HepG2 (cell line): ENCODE measurements at regions not wholly inside any gene's neighbourhood (a gene's known extent, or its start where the extent isn't known, plus 50 kb on each side); places are given as distances from the start of the nearest gene placed in this dataset.

Experiments
- ATAC-seq: fragments of 200-7000 bp; cut with Tn5 transposase; 3 replicates; pipeline ENCODE4 v1.9.1; 2020; ENCODE audit warnings: mild to moderate bottlenecking, moderate library complexity
- BruUV-seq: library from RNA; stranded (reverse); fragments of 400-500 nt; replicated peaks from 2 replicates; lab custom pipeline; 2021; lab: Mats Ljungman, UMichigan
- CTCF ChIA-PET: fragments of 300-600 bp; formaldehyde crosslinking; extraction: SDS; loops from one replicate; lab custom pipeline; 2021; ENCODE audit warnings: low total read pairs, inconsistent platforms, low intra/inter-chr PET ratio; lab: Yijun Ruan, JAX
- POLR2A ChIA-PET: fragments of 350-600 bp; sonication (Branson Sonifier 250); formaldehyde crosslinking; loops from one replicate; lab custom pipeline; 2020; ENCODE audit warnings: antibody characterized with exemption, inconsistent platforms; lab: Yijun Ruan, JAX
- DNase-seq: peaks from one replicate; pipeline ENCODE4 v3.0.0-alpha.2; 2015; ENCODE audit warnings: low spot score
- FAIRE-seq: peaks from 3 replicates; lab custom pipeline; 2011; peaks lifted over from hg19 to GRCh38; lab: Jason Lieb, UNC
- H2AFZ ChIP-seq: one replicate; pipeline ENCODE4 v1.6.1; 2011; ENCODE audit warnings: low read length, inconsistent platforms
- H3K27ac ChIP-seq: fragments of 300-600 bp; 3 replicates; pipeline ENCODE4 v1.8.0; 2011; ENCODE audit warnings: mixed run types, mild to moderate bottlenecking, mixed read lengths, low read length, inconsistent platforms; ENCODE audit not compliant: insufficient read depth; ENCODE audit errors: extremely low read length
- H3K27me3 ChIP-seq, 2 experiments: fragments of 200-600 bp in 1 of 2; 2 replicates in 1 of 2; 3 replicates in 1 of 2; pipeline versions ENCODE4 v1.6.0 to v1.8.0; 2011; ENCODE audit warnings: low read length in 2 of 2, mild to moderate bottlenecking in 2 of 2, moderate library complexity in 2 of 2, inconsistent platforms in 1 of 2; ENCODE audit not compliant: insufficient read depth in 2 of 2, control insufficient read depth in 1 of 2
- H3K36me3 ChIP-seq, 2 experiments: fragments of 200-600 bp in 1 of 2; replicated peaks in 1 of 2; 2 replicates in 1 of 2; 3 replicates in 1 of 2; pipeline versions ENCODE4 v1.5.1 to v1.8.0; 2011; ENCODE audit warnings: low read length in 2 of 2, inconsistent platforms in 1 of 2; ENCODE audit not compliant: insufficient read depth in 2 of 2, control insufficient read depth in 1 of 2
- H3K4me1 ChIP-seq: 2 replicates; pipeline ENCODE4 v1.5.1; 2012; ENCODE audit warnings: low read length, inconsistent platforms; ENCODE audit not compliant: insufficient read depth
- H3K4me2 ChIP-seq: 2 replicates; pipeline ENCODE4 v1.6.0; 2011; ENCODE audit warnings: low read depth, low read length, inconsistent platforms
- H3K4me3 ChIP-seq, 3 experiments: fragments of 200-600 bp in 1 of 3; sonication (generic), shearing (Covaris generic) in 1 of 3; replicated peaks in 1 of 3; 2 replicates each; pipeline ENCODE4 v1.5.1; 2011 to 2016; ENCODE audit warnings: low read length in 3 of 3, inconsistent platforms in 2 of 3, low read depth in 2 of 3, mild to moderate bottlenecking in 2 of 3, control low read depth in 1 of 3, mixed read lengths in 1 of 3; ENCODE audit not compliant: insufficient read depth in 1 of 3
- H3K79me2 ChIP-seq: one replicate; pipeline ENCODE4 v1.6.1; 2011; ENCODE audit warnings: low read length, inconsistent platforms; ENCODE audit not compliant: insufficient read depth
- H3K9ac ChIP-seq: 2 replicates; pipeline ENCODE4 v1.6.0; 2011; ENCODE audit warnings: mild to moderate bottlenecking, low read depth, low read length, inconsistent platforms; ENCODE audit not compliant: insufficient read depth
- H3K9me3 ChIP-seq: 2 replicates; pipeline ENCODE4 v1.5.1; 2012; ENCODE audit warnings: mild to moderate bottlenecking, low read length
- H4K20me1 ChIP-seq: 2 replicates; pipeline ENCODE4 v1.6.0; 2011; ENCODE audit warnings: inconsistent platforms, mild to moderate bottlenecking, low read length, moderate library complexity; ENCODE audit not compliant: insufficient read depth
- CHCHD3 ChIP-seq: sonication (generic); formaldehyde crosslinking; IDR thresholded peaks from 2 replicates; pipeline ENCODE4 v1.8.0; 2022; ENCODE audit warnings: mild to moderate bottlenecking, missing genetic modification reagents, moderate library complexity
- EP300 ChIP-seq, 3 experiments: sonication (generic) in 1 of 3; formaldehyde crosslinking in 1 of 3; IDR thresholded peaks; 2 replicates each; pipeline versions ENCODE4 v1.5.1 to v1.6.1; 2011 to 2020; ENCODE audit warnings: low read depth in 2 of 3, low read length in 2 of 3, borderline replicate concordance in 1 of 3, improper control_type of control experiment in 1 of 3, mild to moderate bottlenecking in 1 of 3, missing genetic modification reagents in 1 of 3, moderate library complexity in 1 of 3
- GATA4 ChIP-seq: sonication (generic); IDR thresholded peaks from 2 replicates; pipeline ENCODE4 v1.6.1; 2016; ENCODE audit warnings: antibody characterized with exemption, low read depth, borderline replicate concordance
- MYC ChIP-seq: sonication (generic); formaldehyde crosslinking; IDR thresholded peaks from 2 replicates; pipeline ENCODE4 v1.9.0; 2021; ENCODE audit warnings: missing genetic modification reagents, borderline replicate concordance
- REPIN1 ChIP-seq: sonication (generic); formaldehyde crosslinking; IDR thresholded peaks from 2 replicates; pipeline ENCODE4 v1.8.0; 2022; ENCODE audit warnings: missing genetic modification reagents, low read depth, mild to moderate bottlenecking, borderline replicate concordance
- SAFB2 ChIP-seq: sonication (generic); formaldehyde crosslinking; IDR thresholded peaks from 2 replicates; pipeline ENCODE4 v1.5.1; 2020; ENCODE audit warnings: missing genetic modification reagents, low read depth, mild to moderate bottlenecking, borderline replicate concordance
- TBX3 ChIP-seq: fragments of 450-650 bp; IDR thresholded peaks from 2 replicates; pipeline ENCODE4 v1.6.1; 2017; ENCODE audit warnings: antibody characterized with exemption, mild to moderate bottlenecking, inconsistent platforms, borderline replicate concordance
- ZNF382 ChIP-seq: sonication (generic); formaldehyde crosslinking; IDR thresholded peaks from 2 replicates; pipeline ENCODE4 v1.5.0; 2020; ENCODE audit warnings: missing genetic modification reagents, mild to moderate bottlenecking, borderline replicate concordance
- ZNF547 ChIP-seq: sonication (generic); formaldehyde crosslinking; IDR thresholded peaks from 2 replicates; pipeline ENCODE4 v1.5.1; 2020; ENCODE audit warnings: mild to moderate bottlenecking, missing genetic modification reagents
- ZNF616 ChIP-seq: sonication (generic); formaldehyde crosslinking; IDR thresholded peaks from 2 replicates; pipeline ENCODE4 v1.5.0; 2020; ENCODE audit warnings: low read depth, mild to moderate bottlenecking, missing genetic modification reagents
- ZNF619 ChIP-seq: sonication (generic); formaldehyde crosslinking; IDR thresholded peaks from 2 replicates; pipeline ENCODE4 v1.4.0; 2020; ENCODE audit warnings: mild to moderate bottlenecking, missing genetic modification reagents
- ZNF792 ChIP-seq: IDR thresholded peaks from 2 replicates; pipeline ENCODE4 v1.6.1; 2016
- WGBS: methylation state at CpG from one replicate; pipeline ENCODE4 v1.1.6; 2017; ENCODE audit warnings: low lambda C conversion rate; 5-methylcytosine and 5-hydroxymethylcytosine counted together
- in situ Hi-C: cut with HindIII; loops from 2 replicates; pipeline ENCODE4 v1.10.0; 2017; ENCODE audit warnings: low pct_unique_long_range_greater_than_20kb; ENCODE audit not compliant: extremely low pct_ligation_motif_present
- intact Hi-C: fragments of 100-400 bp; cut with micrococcal nuclease; formaldehyde crosslinking; loops from one replicate; pipeline ENCODE4 v1.10.0; 2022; ENCODE audit not compliant: unreplicated experiment
- TF ChIP-seq, protein P1 (sequence below): sonication (generic); formaldehyde crosslinking; IDR thresholded peaks from 2 replicates; pipeline ENCODE4 v1.5.0; 2020; ENCODE audit warnings: missing genetic modification reagents
- TF ChIP-seq, protein P2 (sequence below): sonication (generic); formaldehyde crosslinking; conservative IDR thresholded peaks from 2 replicates; pipeline ENCODE4 v1.4.0; 2020; ENCODE audit warnings: missing genetic modification reagents
- TF ChIP-seq, protein P3 (sequence below): IDR thresholded peaks from 2 replicates; pipeline ENCODE4 v1.6.1; 2012; ENCODE audit warnings: low read depth, low read length, improper control_type of control experiment

DNA sequence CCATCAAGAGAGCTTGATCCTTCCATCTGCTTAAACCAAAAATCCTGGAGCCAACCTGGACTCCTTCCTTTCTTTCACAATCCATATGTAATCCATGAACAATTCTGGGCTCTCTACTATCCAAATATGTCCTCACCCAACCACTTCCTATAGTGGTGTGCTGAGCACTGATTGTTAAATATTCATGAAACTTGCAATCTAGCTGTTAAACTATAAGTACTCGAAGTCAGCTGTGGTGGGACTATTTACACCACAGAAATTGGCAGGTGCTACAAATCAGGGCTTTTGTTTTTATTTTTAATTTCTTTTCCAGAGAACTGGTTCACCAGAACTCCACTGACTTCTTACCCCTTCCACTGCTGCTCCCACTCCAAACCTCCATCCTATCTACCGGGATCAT, 57.2 kb upstream of the KCND3 start:
- ATAC-seq, result no peak
- ChIA-PET CTCF (no interaction called here), POLR2A (no interaction called here)
- no peak for TF ChIP-seq ZNF619 (CRISPR knock-in tag)
- Histone ChIP-seq H2AFZ (no peak overlapping the region), H3K36me3 (no peaks in the 10 kb centered on the region), H3K4me3 (no peak overlapping the region), H3K79me2 (no peaks in the 10 kb centered on the region), H3K4me2 (no peak overlapping the region), H3K27ac (no peak overlapping the region), H3K27me3 (no peaks in the 10 kb centered on the region), H3K4me1 (no peaks in the 10 kb centered on the region), H4K20me1 (no peaks in the 10 kb centered on the region), H3K9ac (no peak overlapping the region), H3K9me3 (no peaks in the 10 kb centered on the region)
- BruUV-seq, result no TSS peak
- intact Hi-C loops (no loop called here), in situ Hi-C loops (no loop called here)
- no peak for DNase-seq
- 8% methylated on average over 2 of the region's 2 CpGs for WGBS
- no peak for FAIRE-seq

DNA sequence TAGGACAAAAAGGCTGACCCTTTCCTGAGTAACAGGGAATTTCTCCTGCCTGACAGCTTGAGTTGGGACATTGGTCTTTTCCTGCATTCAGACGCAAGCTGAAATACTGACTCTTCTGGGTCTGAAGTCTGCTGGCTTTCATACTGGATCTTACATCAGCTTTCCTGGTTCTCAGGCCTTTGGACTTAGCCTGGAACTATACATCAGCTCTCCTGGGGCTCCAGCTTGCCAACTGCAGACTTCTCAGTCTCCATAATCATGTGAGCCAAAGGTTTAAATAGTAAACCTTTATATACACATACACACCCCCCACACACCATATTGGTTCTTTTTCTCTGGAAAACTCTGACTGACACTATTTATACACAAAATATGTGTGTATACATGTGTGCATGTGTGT, 59.0 kb upstream of the KCND3 start:
- Histone ChIP-seq H3K27me3 (no peaks in the 10 kb centered on the region), H3K9ac (no peak overlapping the region), H3K36me3 (no peaks in the 10 kb centered on the region), H3K4me1 (no peaks in the 10 kb centered on the region), H4K20me1 (no peaks in the 10 kb centered on the region), H2AFZ (no peak overlapping the region), H3K79me2 (no peaks in the 10 kb centered on the region), H3K27ac (no peak overlapping the region), H3K4me2 (no peak overlapping the region), H3K9me3 (no peaks in the 10 kb centered on the region), H3K4me3 (no peak overlapping the region)
- BruUV-seq, result no TSS peak
- in situ Hi-C loops, result no loop called here
- ChIA-PET CTCF (no interaction called here), POLR2A (no interaction called here)
- DNase-seq (no peak), FAIRE-seq (no peak), ATAC-seq (no peak)
- intact Hi-C loops, result no loop called here
- WGBS, result 0% methylated on average over 1 of the region's 1 CpG
- TF ChIP-seq ZNF792, result no peak
- no peak for TF ChIP-seq MYC (CRISPR knock-in tag)
- TF ChIP-seq, protein P1, sequence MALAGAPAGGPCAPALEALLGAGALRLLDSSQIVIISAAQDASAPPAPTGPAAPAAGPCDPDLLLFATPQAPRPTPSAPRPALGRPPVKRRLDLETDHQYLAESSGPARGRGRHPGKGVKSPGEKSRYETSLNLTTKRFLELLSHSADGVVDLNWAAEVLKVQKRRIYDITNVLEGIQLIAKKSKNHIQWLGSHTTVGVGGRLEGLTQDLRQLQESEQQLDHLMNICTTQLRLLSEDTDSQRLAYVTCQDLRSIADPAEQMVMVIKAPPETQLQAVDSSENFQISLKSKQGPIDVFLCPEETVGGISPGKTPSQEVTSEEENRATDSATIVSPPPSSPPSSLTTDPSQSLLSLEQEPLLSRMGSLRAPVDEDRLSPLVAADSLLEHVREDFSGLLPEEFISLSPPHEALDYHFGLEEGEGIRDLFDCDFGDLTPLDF (CRISPR knock-in tag), result no peak
- TF ChIP-seq EP300 (IDR thresholded peaks at IDR 0.05; ENCODE audit: low read depth in 2 of 2, low read length in 2 of 2), result no peak
- TF ChIP-seq EP300 (CRISPR knock-in tag; IDR thresholded peaks at IDR 0.05; ENCODE audit: borderline replicate concordance), result no peak
- TF ChIP-seq TBX3, result no peak
- TF ChIP-seq, protein P2, sequence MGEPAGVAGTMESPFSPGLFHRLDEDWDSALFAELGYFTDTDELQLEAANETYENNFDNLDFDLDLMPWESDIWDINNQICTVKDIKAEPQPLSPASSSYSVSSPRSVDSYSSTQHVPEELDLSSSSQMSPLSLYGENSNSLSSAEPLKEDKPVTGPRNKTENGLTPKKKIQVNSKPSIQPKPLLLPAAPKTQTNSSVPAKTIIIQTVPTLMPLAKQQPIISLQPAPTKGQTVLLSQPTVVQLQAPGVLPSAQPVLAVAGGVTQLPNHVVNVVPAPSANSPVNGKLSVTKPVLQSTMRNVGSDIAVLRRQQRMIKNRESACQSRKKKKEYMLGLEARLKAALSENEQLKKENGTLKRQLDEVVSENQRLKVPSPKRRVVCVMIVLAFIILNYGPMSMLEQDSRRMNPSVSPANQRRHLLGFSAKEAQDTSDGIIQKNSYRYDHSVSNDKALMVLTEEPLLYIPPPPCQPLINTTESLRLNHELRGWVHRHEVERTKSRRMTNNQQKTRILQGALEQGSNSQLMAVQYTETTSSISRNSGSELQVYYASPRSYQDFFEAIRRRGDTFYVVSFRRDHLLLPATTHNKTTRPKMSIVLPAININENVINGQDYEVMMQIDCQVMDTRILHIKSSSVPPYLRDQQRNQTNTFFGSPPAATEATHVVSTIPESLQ (CRISPR knock-in tag), result no peak
- TF ChIP-seq ZNF547 (CRISPR knock-in tag), result no peak
- TF ChIP-seq SAFB2 (CRISPR knock-in tag), result no peak
- TF ChIP-seq, protein P3, sequence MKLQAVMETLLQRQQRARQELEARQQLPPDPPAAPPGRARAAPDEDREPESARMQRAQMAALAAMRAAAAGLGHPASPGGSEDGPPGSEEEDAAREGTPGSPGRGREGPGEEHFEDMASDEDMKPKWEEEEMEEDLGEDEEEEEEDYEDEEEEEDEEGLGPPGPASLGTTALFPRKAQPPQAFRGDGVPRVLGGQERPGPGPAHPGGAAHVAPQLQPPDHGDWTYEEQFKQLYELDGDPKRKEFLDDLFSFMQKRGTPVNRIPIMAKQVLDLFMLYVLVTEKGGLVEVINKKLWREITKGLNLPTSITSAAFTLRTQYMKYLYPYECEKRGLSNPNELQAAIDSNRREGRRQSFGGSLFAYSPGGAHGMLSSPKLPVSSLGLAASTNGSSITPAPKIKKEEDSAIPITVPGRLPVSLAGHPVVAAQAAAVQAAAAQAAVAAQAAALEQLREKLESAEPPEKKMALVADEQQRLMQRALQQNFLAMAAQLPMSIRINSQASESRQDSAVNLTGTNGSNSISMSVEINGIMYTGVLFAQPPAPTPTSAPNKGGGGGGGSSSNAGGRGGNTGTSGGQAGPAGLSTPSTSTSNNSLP, result no peak
- no peak for TF ChIP-seq REPIN1 (CRISPR knock-in tag)
- TF ChIP-seq ZNF382 (CRISPR knock-in tag), result no peak
- no peak for TF ChIP-seq ZNF616 (CRISPR knock-in tag)
- no peak for TF ChIP-seq GATA4
- no peak for TF ChIP-seq CHCHD3 (CRISPR knock-in tag)
